ENCODE measurements at regions not wholly inside any gene's neighbourhood (a gene's known extent, or its start where the extent isn't known, plus 50 kb on each side); places are given as distances from the start of the nearest gene placed in this dataset.

- TF ChIP-seq CTCF (IDR thresholded peaks at IDR 0.05) = no peak
- DNase-seq (no peak), ATAC-seq (ENCODE audit: low read depth) (no peak)
- Mint-ChIP-seq H3K4me1 (no peaks in the 10 kb centered on the region), H3K27ac (no peak overlapping the region), H3K27me3 (no peaks in the 10 kb centered on the region), H3K9me3 (no peaks in the 10 kb centered on the region), H3K36me3 (ENCODE audit: low read depth) (no peaks in the 10 kb centered on the region), H3K4me3 (no peak overlapping the region)
- intact Hi-C loops (cut with micrococcal nuclease) = no loop called here
- ChIA-PET POLR2A (no interaction called here), CTCF (no interaction called here)
These were observed 64.9 kb upstream of the ELL2 start for GRCh38 chr5:96026406-96027041.

DNA sequence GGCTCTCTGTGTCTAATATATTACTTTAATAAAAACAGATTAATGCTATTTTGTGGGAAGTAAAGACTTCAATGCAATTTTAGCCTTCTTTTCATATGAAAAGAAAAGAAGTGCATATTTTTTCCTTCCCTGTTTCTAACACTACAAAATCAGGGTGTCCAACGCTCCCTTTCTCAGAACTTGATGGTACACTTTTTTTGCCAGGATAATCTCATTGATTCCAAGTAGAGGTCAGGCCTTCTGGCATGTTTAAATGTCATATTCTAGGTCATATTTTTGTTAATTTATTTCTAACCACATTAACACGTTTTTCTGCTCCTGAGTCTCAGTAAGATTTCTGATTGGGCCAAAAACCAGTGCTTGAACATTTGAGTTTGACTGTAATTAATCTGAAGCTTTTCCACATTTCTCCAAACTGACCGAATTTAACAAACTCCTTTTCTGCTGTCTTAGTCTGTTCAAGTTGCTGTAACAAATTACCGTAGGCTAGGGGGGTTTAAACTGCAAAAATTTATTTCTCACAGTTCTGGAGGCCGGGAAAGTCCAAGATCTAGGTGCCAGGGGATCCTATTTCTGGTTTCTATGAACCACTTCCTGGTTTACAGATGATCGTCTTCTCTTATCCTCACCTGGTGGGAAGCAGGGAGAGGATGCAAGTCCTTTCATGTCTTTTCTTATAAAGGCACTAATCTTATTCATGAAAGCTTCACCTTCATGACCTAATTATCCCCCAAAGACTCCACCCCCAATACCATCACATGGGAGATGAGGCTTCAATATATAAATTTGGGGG, 63.2 kb upstream of the ELL2 start:
- no peak overlapping the region for H3K27ac Mint-ChIP-seq
- ATAC-seq (ENCODE audit: low read depth) (no peak), DNase-seq (no peak)
- TF ChIP-seq CTCF (IDR thresholded peaks at IDR 0.05) = no peak
- no peaks in the 10 kb centered on the region for H3K27me3 Mint-ChIP-seq
- H3K36me3 Mint-ChIP-seq (ENCODE audit: low read depth) = no peaks in the 10 kb centered on the region
- CTCF ChIA-PET = no interaction called here
- POLR2A ChIA-PET = no interaction called here
- H3K4me1 Mint-ChIP-seq = no peaks in the 10 kb centered on the region
- intact Hi-C loops (cut with micrococcal nuclease) = no loop called here
- no peaks in the 10 kb centered on the region for H3K9me3 Mint-ChIP-seq
- H3K4me3 Mint-ChIP-seq = no peak overlapping the region

DNA sequence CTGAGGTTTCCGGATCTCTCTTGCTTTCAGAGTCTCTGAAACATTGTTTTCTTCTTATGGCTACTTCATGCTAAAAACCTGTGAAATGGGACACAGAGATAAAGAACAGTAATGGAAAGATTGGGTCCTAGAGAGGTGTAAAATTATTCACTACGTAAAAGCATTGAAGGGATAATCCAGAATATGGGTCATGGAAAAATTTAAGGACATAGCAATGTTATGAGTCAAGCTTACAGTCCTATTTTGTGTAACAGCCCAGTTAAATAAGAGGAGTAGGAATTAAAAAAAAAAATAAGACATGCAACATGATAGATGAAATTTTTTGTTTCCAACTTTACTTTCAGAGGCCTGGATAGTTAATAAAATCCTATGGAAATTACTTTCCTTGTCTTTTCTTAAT, 61.9 kb upstream of the ELL2 start:
- no peak for DNase-seq
- Mint-ChIP-seq H3K4me1 (no peaks in the 10 kb centered on the region), H3K27ac (no peak overlapping the region), H3K4me3 (no peak overlapping the region), H3K36me3 (ENCODE audit: low read depth) (no peaks in the 10 kb centered on the region), H3K27me3 (no peaks in the 10 kb centered on the region), H3K9me3 (no peaks in the 10 kb centered on the region)
- ChIA-PET CTCF (no interaction called here), POLR2A (no interaction called here)
- no peak for ATAC-seq (ENCODE audit: low read depth)
- TF ChIP-seq CTCF (IDR thresholded peaks at IDR 0.05) = no peak
- intact Hi-C loops (cut with micrococcal nuclease) = no loop called here

- Mint-ChIP-seq H3K27me3 (no peaks in the 10 kb centered on the region), H3K4me3 (no peak overlapping the region), H3K9me3 (no peaks in the 10 kb centered on the region), H3K36me3 (ENCODE audit: low read depth) (no peaks in the 10 kb centered on the region), H3K27ac (no peak overlapping the region), H3K4me1 (no peaks in the 10 kb centered on the region)
- no peak for ATAC-seq (ENCODE audit: low read depth)
- CTCF ChIA-PET = no interaction called here
- POLR2A ChIA-PET = no interaction called here
- no peak for DNase-seq
- TF ChIP-seq CTCF (IDR thresholded peaks at IDR 0.05) = no peak
- intact Hi-C loops (cut with micrococcal nuclease) = no loop called here
These were observed 61.3 kb upstream of the ELL2 start for GRCh38 chr5:96022971-96023370.

GRCh38 chr5:96017951-96018350, 56.3 kb upstream of the ELL2 start:
- ATAC-seq (ENCODE audit: low read depth) (no peak), DNase-seq (no peak)
- Mint-ChIP-seq H3K27ac (no peak overlapping the region), H3K36me3 (ENCODE audit: low read depth) (no peaks in the 10 kb centered on the region), H3K4me3 (no peak overlapping the region), H3K9me3 (peaks cover 2% of the 10 kb centered on the region), H3K27me3 (no peaks in the 10 kb centered on the region), H3K4me1 (no peaks in the 10 kb centered on the region)
- POLR2A ChIA-PET = no interaction called here
- no peak for TF ChIP-seq CTCF (IDR thresholded peaks at IDR 0.05)
- intact Hi-C loops (cut with micrococcal nuclease) = no loop called here
- CTCF ChIA-PET = no interaction called here
